IMR-90 (cell line): ENCODE measurements at regions not wholly inside any gene's neighbourhood (a gene's known extent, or its start where the extent isn't known, plus 50 kb on each side); places are given as distances from the start of the nearest gene placed in this dataset.

ENCODE experiments used
- ATAC-seq: fragments of 200-7000 bp; cut with Tn5 transposase; 2 replicates; pipeline ENCODE4 v1.9.1; 2020; ENCODE audit warnings: low read depth, mild to moderate bottlenecking, moderate library complexity
- BruUV-seq: library from RNA; stranded (reverse); fragments of 400-500 nt; replicated peaks from 2 replicates; lab custom pipeline; 2021; lab: Mats Ljungman, UMichigan
- CTCF ChIA-PET: fragments of 300-600 bp; formaldehyde crosslinking; extraction: SDS; loops from one replicate; lab custom pipeline; 2021; ENCODE audit warnings: antibody characterized with exemption; lab: Yijun Ruan, JAX
- POLR2A ChIA-PET: fragments of 300-600 bp; sonication (Branson Sonifier 250); formaldehyde crosslinking; loops from one replicate; lab custom pipeline; 2022; ENCODE audit warnings: antibody characterized with exemption; ENCODE audit not compliant: unreplicated experiment; lab: Charles Lee
- DNase-seq: peaks from one replicate; pipeline ENCODE4 v3.0.0; 2013
- H2AFZ ChIP-seq: replicated peaks from 2 replicates; pipeline ENCODE3; 2013; ENCODE audit warnings: low read length, mild to moderate bottlenecking; ENCODE audit not compliant: poor library complexity
- H2AK5ac ChIP-seq: 2 replicates; pipeline ENCODE4 v1.6.1; 2013; ENCODE audit warnings: low read depth, low read length, inconsistent platforms
- H2AK9ac ChIP-seq: replicated peaks from 2 replicates; pipeline ENCODE3; 2013; ENCODE audit warnings: mild to moderate bottlenecking, low read depth, low read length, moderate library complexity; ENCODE audit not compliant: poor library complexity
- H2BK120ac ChIP-seq: 2 replicates; pipeline ENCODE4 v1.6.1; 2013; ENCODE audit warnings: low read depth, low read length, inconsistent platforms
- H2BK15ac ChIP-seq: 3 replicates; pipeline ENCODE4 v1.6.1; 2013; ENCODE audit warnings: low read depth, low read length, inconsistent platforms
- H2BK20ac ChIP-seq: 2 replicates; pipeline ENCODE4 v1.6.1; 2013; ENCODE audit warnings: low read depth, mild to moderate bottlenecking, inconsistent platforms, low read length, moderate library complexity
- H2BK5ac ChIP-seq: 2 replicates; pipeline ENCODE4 v1.6.1; 2013; ENCODE audit warnings: mild to moderate bottlenecking, low read depth, low read length, inconsistent platforms; ENCODE audit not compliant: poor library complexity, severe bottlenecking
- H3K14ac ChIP-seq: replicated peaks from 2 replicates; pipeline ENCODE4 v1.6.1; 2013; ENCODE audit warnings: low read depth, low read length, inconsistent platforms
- H3K18ac ChIP-seq: 2 replicates; pipeline ENCODE4 v1.6.1; 2013; ENCODE audit warnings: low read depth, low read length, control low read depth
- H3K23ac ChIP-seq: 2 replicates; pipeline ENCODE4 v1.6.1; 2013; ENCODE audit warnings: low read depth, low read length, inconsistent platforms
- H3K27ac ChIP-seq: 2 replicates; pipeline ENCODE4 v1.5.1; 2013; ENCODE audit warnings: mild to moderate bottlenecking, control low read depth, low read length; ENCODE audit not compliant: insufficient read depth
- H3K27me3 ChIP-seq: 2 replicates; pipeline ENCODE4 v1.6.1; 2013; ENCODE audit warnings: low read length; ENCODE audit not compliant: control insufficient read depth, insufficient read depth
- H3K36me3 ChIP-seq: 2 replicates; pipeline ENCODE4 v1.6.1; 2013; ENCODE audit warnings: low read length, mixed read lengths; ENCODE audit not compliant: control insufficient read depth, insufficient read depth
- H3K4ac ChIP-seq: 2 replicates; pipeline ENCODE4 v1.6.1; 2013; ENCODE audit warnings: low read depth, low read length, inconsistent platforms
- H3K4me1 ChIP-seq: 2 replicates; pipeline ENCODE4 v1.6.1; 2013; ENCODE audit warnings: low read length, mixed read lengths; ENCODE audit not compliant: control insufficient read depth, insufficient read depth
- H3K4me2 ChIP-seq: 2 replicates; pipeline ENCODE4 v1.6.1; 2013; ENCODE audit warnings: low read depth, mild to moderate bottlenecking, control low read depth, low read length, moderate library complexity
- H3K4me3 ChIP-seq: 2 replicates; pipeline ENCODE4 v1.5.1; 2013; ENCODE audit warnings: low read depth, mild to moderate bottlenecking, control low read depth, low read length, moderate library complexity; ENCODE audit not compliant: insufficient read depth
- H3K56ac ChIP-seq: 2 replicates; pipeline ENCODE4 v1.6.1; 2013; ENCODE audit warnings: low read length, inconsistent platforms; ENCODE audit not compliant: insufficient read depth; ENCODE audit errors: extremely low read depth
- H3K79me1 ChIP-seq, 2 experiments: 2 replicates each; pipeline ENCODE4 v1.6.1; 2013; ENCODE audit warnings: low read length in 2 of 2, inconsistent platforms in 1 of 2, low read depth in 1 of 2
- H3K9ac ChIP-seq: 2 replicates; pipeline ENCODE4 v1.6.1; 2013; ENCODE audit warnings: low read depth, low read length, control low read depth
- H3K9me1 ChIP-seq: 2 replicates; pipeline ENCODE4 v1.6.1; 2013; ENCODE audit warnings: low read length, inconsistent platforms; ENCODE audit not compliant: insufficient read depth
- H3K9me3 ChIP-seq: 2 replicates; pipeline ENCODE4 v1.6.1; 2013; ENCODE audit warnings: low read length; ENCODE audit not compliant: control insufficient read depth, insufficient read depth
- H4K20me1 ChIP-seq: 2 replicates; pipeline ENCODE4 v1.6.1; 2013; ENCODE audit warnings: low read length, inconsistent platforms; ENCODE audit not compliant: insufficient read depth
- H4K5ac ChIP-seq: 2 replicates; pipeline ENCODE4 v1.6.1; 2013; ENCODE audit warnings: mild to moderate bottlenecking, low read depth, low read length, control low read depth
- H4K8ac ChIP-seq, 2 experiments: 2 replicates each; pipeline ENCODE4 v1.6.1; 2013; ENCODE audit warnings: low read depth in 2 of 2, low read length in 2 of 2, control low read depth in 1 of 2, inconsistent platforms in 1 of 2
- H4K91ac ChIP-seq: 2 replicates; pipeline ENCODE4 v1.6.1; 2013; ENCODE audit warnings: low read depth, low read length, inconsistent platforms; ENCODE audit not compliant: insufficient read depth
- MAZ ChIP-seq: IDR thresholded peaks from 2 replicates; pipeline ENCODE4 v1.6.1; 2012; ENCODE audit warnings: low read depth, mild to moderate bottlenecking, low read length, improper control_type of control experiment, moderate library complexity, borderline replicate concordance
- NFE2L2 ChIP-seq: fragments of 150-350 bp; IDR thresholded peaks from 2 replicates; pipeline ENCODE4 v1.6.1; 2016; ENCODE audit warnings: low read depth, mild to moderate bottlenecking, low read length
- RAD21 ChIP-seq: IDR thresholded peaks from 2 replicates; pipeline ENCODE4 v1.6.1; 2012; ENCODE audit warnings: low read length, improper control_type of control experiment
- WGBS, 2 experiments: methylation state at CpG; one replicate each; pipeline versions ENCODE4 v1.1.5 to v1.1.7; 2013; ENCODE audit warnings: missing lambda C conversion rate in 2 of 2; ENCODE audit not compliant: insufficient read length in 1 of 2; ENCODE audit errors: extremely low coverage in 2 of 2; 5-methylcytosine and 5-hydroxymethylcytosine counted together
- dilution Hi-C: fragments of 300-500 bp; cut with HindIII; formaldehyde crosslinking; loops from one replicate; pipeline ENCODE4 v1.14.3; 2018; ENCODE audit warnings: low sequenced_read_pairs; ENCODE audit not compliant: unreplicated experiment
- in situ Hi-C: fragments of 300-500 bp; cut with MboI; formaldehyde crosslinking; loops from 3 replicates; pipeline ENCODE4 v1.14.3; 2019; ENCODE audit warnings: low sequenced_read_pairs, inconsistent platforms, mixed read lengths
- intact Hi-C: fragments of 100-400 bp; cut with micrococcal nuclease; formaldehyde crosslinking; loops from 2 replicates; pipeline ENCODE4 v1.10.0; 2022

DNA sequence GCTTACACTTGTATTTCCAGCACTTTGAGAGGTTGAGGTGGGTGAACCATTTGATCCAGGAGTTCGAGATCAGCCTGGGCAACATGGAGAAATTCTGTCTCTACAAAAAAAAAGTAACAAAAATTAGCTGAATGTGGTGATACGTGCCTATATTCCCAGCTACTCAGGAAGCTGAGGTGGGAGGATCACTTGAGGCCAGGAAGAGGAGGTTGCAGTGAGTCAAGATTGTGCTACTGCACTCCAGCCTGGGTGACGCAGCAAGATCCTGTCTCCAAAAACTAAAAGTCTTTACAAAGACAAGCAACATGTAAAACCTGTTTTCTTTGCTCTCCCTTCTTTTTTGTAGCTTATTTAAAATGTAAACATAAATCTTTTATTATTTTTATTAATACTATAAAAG, 1156.1 kb downstream of the FAT4 start:
- Histone ChIP-seq H3K18ac (peak overlapping the region; percentile 86; the same call in 1 of the 2 replicates), H2BK120ac (0 out of 2 replicates have a peak overlapping the region, but pooled peaks have one; percentile 40), H2AFZ (no peak overlapping the region), H3K9me3 (peaks cover 2% of the 10 kb centered on the region; the same call in 1 of the 2 replicates), H2AK5ac (no peak overlapping the region), H3K4me1 (peaks cover 5% of the 10 kb centered on the region), H2BK15ac (peak overlapping the region; percentile 32; the same call in 1 of the 3 replicates), H4K5ac (peak overlapping the region; percentile 84; the same call in 1 of the 2 replicates), H2BK20ac (no peak overlapping the region), H3K9ac (no peak overlapping the region), H3K14ac (no peak overlapping the region; the same call in 1 of the 2 replicates), H3K79me1 (no peaks in the 10 kb centered on the region), H3K4me2 (no peak overlapping the region; the same call in 1 of the 2 replicates), H4K20me1 (no peaks in the 10 kb centered on the region), H2BK5ac (no peak overlapping the region), H3K9me1 (no peaks in the 10 kb centered on the region), H3K36me3 (no peaks in the 10 kb centered on the region), H3K4me3 (no peak overlapping the region), H4K8ac (peak overlapping the region in 1 of 2 experiments; percentile 58; a peak in 1 of 4 replicates), H4K91ac (no peak overlapping the region), H3K56ac (no peak overlapping the region), H3K27ac (no peak overlapping the region), H3K27me3 (no peaks in the 10 kb centered on the region), H3K4ac (0 out of 2 replicates have a peak overlapping the region, but pooled peaks have one; percentile 8), H2AK9ac (no peak overlapping the region), H3K23ac (no peak overlapping the region)
- BruUV-seq = no TSS peak
- DNase-seq = peak; percentile 36
- ChIA-PET CTCF (no interaction called here), POLR2A (no interaction called here)
- in situ Hi-C loops = no loop called here
- dilution Hi-C loops = no loop called here
- no CpG with 5 or more reads among the region's 3 CpGs for WGBS, 2 experiments
- ATAC-seq = no peak
- no peak for TF ChIP-seq MAZ
- no peak for TF ChIP-seq RAD21
- TF ChIP-seq NFE2L2 = 0 out of 2 replicates have a peak, but pooled peaks have one; percentile 12
- intact Hi-C loops = no loop called here
